DMS53 (cell line): ENCODE measurements at regions not wholly inside any gene's neighbourhood (a gene's known extent, or its start where the extent isn't known, plus 50 kb on each side); places are given as distances from the start of the nearest gene placed in this dataset.
"Not testable (repeated sequence)": the region's sequence is repeated elsewhere in the genome, so short reads cannot be mapped to it uniquely, and the experiment has no call there.

Experiments
- DNase-seq: peaks from one replicate; lab custom pipeline; 2025; lab: John Stamatoyannopoulos, UW

DNA sequence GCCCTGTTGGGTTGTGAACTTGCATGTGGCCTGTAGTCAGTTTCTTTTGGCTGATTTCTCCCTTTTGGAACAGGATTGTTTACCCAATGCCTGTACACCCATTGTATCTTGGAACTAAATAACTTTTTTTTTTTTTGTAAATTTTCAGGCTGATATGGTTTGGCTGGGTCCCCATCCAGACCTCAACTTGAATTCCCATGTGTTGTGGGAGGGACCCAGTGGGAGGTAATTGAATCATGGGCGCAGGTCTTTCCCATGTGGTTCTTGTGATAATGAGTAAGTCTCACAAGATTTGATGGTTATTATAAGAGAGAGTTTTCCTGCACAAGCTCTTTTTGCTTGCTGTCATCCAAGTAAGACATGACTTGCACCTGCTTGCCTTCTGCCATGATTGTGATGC is 253.8 kb upstream of the GBE1 start:
- DNase-seq, result no peak

DNA sequence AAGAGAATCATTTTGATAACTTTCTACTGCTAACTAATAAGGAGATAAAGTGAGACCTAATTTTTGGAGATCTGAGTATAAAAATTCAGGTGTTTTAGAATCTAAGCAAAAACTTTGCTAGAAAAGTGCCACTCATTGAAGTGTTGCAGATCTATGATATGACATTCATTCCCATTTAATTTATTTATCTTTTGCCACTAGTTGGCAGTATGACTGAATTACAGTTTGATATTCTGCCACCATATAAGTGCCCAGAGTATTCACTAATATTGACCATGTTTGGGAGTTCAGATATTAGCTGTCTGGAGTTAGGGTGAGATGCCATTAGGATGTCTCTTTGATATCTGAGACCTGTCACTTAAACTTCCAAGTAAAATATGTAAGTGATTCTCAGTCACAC is 251.3 kb upstream of the GBE1 start:
- peak; percentile 4 for DNase-seq

GRCh38 chr3:82011336-82011735 is 249.9 kb upstream of the GBE1 start:
- no peak for DNase-seq

DNA sequence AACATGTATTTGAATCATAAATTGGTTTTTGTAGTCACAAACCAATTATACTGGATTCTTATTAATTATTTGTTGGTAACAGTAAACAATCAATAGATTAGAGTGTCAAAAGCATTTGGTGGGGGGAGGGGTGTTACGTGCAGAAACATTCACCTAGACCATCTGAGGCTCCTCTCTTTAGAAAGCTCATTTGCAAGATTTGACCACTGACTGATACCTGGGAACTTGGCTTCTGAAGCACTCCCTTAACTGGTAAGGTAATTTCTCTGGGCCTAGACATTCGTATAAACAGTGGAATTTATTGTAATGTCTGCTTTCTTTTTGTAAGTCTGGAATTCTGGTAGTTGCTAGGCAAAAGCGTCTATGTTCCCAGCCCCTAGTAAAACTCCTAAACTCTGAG is 243.8 kb upstream of the GBE1 start:
- no peak for DNase-seq

DNA sequence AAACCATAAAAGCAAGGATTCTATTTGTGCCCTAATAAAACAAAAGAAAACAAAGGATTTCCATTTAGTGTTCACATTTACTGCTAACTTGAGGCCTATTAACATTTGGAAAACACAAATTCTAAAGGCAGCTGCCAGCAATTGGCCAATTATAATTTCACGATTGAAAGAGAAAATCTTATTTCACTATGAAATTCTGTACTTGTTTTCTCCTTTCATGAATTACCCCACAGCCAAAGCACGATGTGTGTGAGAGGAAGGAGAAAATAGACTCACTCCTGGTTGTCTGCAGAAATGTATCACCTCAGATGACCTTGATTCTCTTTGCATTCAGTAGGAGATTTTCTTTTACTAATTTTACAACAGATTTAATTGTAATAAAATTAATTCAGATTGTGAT is 242.8 kb upstream of the GBE1 start:
- no peak for DNase-seq

- DNase-seq, result no peak
These were observed 241.7 kb upstream of the GBE1 start for GRCh38 chr3:82002986-82003642.

DNA sequence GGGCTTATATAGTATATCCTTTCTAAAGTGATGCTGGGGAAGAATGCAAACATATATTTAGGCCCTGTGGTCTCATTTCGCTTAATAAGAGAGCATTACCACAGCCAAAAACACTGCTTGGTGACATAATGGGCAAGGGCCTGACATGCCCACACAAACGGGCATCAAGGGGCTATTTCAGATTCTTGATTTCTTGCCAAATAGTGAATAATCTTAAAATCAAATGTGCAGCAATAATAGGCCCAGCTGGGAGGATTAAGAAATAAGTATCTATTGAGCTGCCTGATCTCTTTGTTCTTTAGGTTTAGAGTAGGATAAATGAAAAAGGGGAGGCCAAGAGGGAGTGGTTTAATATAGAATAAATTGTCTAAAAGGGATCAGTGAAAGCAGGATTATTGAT is 241.0 kb upstream of the GBE1 start:
- no peak for DNase-seq

GRCh38 chr3:82001276-82001923 is 240.0 kb upstream of the GBE1 start:
- no peak for DNase-seq

DNA sequence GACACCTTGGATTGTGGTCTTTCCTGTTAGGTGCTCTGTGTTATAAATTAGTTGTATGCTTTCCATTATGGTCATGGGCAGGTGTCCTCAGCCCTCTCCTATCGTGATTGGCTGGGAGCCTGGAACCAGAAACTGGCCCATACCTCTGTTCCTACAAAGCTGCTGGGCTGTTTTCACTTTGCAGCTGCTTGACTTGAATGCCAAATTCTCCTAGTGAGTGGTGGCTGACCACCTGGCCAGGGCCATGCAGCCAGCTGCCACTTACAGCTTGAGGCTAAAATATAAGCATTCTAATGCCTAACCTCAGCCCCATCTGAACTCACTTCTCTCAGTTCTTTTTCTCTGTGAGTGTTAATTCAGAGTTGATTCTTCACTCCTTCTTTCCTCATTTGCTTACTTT is 239.3 kb upstream of the GBE1 start:
- peak; percentile 11 for DNase-seq

DNA sequence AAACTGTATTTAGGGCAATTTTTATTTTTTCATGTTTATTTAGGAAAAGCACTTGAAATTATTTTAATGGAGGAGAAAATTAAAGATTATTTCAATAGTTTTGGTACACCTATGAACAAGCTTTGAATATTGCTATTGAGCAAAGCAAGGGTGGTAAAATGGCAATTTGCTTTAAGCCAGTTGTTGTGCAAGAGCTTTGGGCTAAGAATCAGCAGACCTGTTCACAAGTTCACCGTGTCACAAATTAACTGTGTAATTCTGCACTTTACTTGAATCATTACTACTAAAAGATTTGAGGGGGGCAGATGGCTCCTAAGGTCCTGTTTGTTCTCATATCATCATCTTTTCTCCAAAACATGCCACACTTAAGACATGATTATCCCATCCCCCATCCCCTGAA is 238.9 kb upstream of the GBE1 start:
- DNase-seq, result no peak

DNA sequence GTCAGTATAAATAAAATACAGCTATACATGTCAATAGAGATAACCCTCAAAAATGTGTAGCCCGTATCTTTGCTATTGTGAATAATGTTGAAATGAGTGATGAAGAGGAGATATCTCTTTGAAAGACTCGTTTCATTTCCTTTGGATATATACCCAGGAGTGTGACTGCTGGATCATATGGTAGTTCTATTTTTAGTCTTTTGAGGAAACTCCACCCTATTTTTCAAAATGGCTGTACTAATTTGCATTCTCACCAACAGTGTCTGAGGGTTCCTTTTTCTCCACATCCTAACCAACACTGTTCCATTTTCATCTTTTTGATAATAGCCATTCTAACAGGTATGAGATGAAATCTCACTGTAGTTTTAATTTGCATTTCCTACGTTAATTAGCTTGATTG is 237.5 kb upstream of the GBE1 start:
- DNase-seq, result no peak

GRCh38 chr3:81998139-81998755 is 236.8 kb upstream of the GBE1 start:
- no peak for DNase-seq

- DNase-seq, result no peak
These were observed 235.9 kb upstream of the GBE1 start for GRCh38 chr3:81997390-81997789.

DNA sequence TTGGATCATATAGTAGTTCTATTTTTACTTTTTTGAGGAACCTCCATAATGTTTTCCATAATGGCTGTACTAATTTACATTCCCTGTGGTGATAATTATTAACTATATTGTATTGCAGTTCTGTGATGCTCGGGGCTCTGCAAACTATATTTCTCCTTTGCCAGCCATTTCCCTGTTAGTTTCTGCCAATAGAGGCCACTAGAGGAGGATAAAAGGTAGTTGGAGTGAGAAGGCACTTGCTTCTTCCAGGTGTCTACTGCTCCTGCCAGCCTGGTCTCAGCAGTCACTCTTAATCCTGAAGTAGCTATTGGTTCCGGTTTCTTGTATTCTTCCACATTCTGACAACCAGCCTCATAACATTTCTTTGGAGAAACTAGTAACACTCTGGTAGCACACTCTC is 233.9 kb upstream of the GBE1 start:
- peak; percentile 0 for DNase-seq

- DNase-seq, result no peak
These were observed 228.3 kb upstream of the GBE1 start for GRCh38 chr3:81989758-81990157.

DNA sequence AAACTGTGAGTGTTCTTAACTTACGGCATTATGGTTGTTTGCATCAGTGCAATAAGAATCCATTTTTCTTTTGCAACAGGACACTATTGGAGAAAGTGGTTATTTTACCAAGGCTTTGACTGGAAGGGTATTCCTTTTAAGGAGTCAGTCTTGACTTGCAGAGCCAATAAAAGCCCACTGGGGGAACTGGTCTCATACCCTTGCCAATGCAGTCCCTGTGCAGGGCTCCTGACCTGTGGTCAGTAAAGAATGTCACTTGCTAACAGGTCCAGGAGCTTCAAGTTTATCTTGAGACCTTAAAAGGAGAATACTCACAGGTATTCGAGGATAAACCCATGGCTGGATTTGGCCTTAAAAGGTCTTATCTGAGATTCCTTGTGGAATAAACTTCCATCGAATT is 227.8 kb upstream of the GBE1 start:
- DNase-seq, result no peak

DNA sequence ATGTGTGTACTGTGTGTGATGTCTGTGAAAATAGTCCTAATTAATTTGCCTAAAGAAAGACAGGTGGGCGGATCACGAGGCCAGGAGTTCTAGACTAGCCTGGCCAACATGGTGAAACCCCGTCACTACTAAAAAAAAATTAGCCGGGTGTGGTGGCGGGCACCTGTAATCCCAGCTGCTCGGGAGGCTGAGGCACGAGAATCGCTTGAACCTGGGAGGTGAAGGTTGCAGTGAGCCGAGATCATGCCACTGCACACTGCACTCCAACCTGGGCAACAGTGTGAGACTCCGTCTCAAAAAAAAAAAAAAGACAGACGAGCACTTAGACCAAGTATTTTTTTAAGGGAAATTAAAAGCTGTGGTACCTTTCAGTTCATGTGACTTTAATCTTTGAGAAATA is 226.0 kb upstream of the GBE1 start:
- DNase-seq, result not testable (repeated sequence)

DNA sequence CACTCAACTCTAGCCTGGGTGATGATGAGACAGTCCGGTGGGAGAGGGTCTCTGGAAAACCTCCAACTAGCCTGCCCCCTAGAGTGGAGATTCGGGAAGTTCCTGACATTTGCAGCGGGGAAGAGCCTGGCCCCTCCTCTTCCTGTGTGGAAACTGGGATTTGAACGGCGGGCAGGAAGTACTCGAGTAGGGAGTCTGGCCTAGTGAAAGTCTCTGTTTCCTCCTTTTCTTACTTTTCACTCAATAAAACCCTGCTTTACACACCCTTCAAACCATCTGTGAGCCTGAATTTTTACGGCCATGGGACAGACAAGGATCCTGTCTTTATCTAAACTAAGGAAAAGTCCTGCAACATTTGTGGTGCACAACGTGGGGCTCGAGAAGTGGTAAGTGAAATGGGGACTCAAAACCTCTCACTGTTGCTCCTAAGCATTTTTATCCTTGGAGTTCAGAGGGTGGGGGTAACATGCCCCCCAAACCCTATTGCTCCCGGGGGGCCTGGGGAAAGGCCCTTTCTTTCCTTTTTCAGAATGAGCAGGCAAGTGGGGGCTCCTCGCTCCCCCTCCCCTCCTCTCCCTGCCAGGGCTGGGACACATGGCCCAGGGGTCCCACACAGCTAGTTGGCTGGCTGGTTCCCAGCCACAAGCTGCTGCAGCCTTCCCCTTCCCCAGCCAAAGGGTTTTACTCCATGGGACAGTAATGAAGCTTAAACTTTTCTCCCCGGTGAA is 224.7 kb upstream of the GBE1 start:
- DNase-seq, result no peak

GRCh38 chr3:81983382-81983781 is 221.9 kb upstream of the GBE1 start:
- no peak for DNase-seq

DNA sequence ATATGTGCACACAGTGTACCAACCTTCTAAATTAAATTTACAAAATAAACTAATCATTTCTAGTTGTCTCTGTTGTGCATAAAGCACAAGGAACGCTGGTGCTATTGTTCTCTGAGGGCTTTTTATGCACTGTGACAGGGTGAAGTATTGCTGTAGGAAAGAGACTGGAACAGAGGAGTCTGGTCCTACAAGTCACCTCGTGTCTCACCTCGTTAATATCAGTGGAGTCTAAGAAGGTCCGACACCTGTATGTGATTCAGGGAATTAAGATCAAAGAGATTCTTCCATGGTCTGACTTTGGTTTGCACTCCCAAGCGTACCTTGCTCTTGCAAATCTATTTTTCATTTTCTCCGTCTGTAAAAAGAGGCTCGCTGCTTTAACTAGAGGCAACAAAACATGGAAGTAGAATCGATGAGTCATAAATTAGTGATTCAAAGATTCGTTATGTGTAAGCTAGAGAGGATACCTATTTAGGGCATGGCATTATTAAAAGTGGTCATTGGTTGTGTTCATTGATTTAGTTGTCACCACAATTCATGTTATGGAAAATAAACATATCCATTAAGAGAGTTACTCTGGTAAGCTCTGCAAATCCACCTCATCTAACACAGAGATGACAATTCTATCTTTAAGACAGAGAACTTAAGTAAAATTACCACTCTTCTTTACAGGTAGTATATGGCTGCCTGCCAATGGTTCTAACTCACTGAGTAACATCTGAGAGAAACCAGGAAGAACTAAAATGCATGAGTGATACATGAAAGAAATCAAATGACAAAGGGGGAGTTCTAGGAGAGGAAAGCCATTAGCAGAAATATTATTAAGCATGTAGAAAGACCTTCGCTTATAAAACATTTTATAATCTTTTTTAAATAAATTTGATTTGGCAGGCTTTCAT is 219.4 kb upstream of the GBE1 start:
- DNase-seq, result no peak

DNA sequence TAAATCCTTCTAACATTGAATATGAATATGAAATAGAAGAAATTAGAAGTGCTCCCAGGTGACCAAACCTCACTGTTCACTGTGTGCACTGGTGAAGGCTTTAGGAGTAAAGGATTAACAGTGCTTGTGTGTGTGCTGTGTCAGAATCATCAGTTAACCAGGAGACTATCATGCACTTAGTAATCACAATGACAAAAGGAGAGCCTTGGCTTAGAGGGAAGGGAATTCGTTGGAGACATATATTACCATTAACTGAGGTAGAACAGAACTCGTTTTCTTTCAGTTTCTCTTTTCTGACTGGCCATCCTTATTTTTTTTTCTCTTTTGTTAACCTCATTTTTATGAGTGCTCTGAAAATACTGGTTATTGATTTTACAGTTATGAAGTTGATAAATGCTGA is 213.3 kb upstream of the GBE1 start:
- no peak for DNase-seq

- DNase-seq, result no peak
These were observed 207.2 kb upstream of the GBE1 start for GRCh38 chr3:81968658-81969057.
